Activated CD4-positive, alpha-beta T cell treated with anti-CD3 and anti-CD28 coated beads, Interleukin-2, amount 10 ng/mL, durations not matched to agents 7 days and 5 days (primary cell): ENCODE measurements at regions not wholly inside any gene's neighbourhood (a gene's known extent, or its start where the extent isn't known, plus 50 kb on each side); places are given as distances from the start of the nearest gene placed in this dataset.

Source experiments
- CTCF ChIA-PET: fragments of 350-600 bp; sonication (Branson Sonifier 250); formaldehyde crosslinking; loops from one replicate; lab custom pipeline; 2021; ENCODE audit warnings: antibody characterized with exemption; lab: Charles Lee
- POLR2A ChIA-PET: fragments of 350-600 bp; sonication (Branson Sonifier 250); formaldehyde crosslinking; loops from one replicate; lab custom pipeline; 2021; ENCODE audit warnings: antibody characterized with exemption; lab: Charles Lee
- DNase-seq: peaks from one replicate; pipeline ENCODE4 v3.0.0-alpha.2; 2020
- H3K27ac Mint-ChIP-seq: one replicate; pipeline ENCODE4 v1.8.0; 2021; ENCODE audit warnings: mild to moderate bottlenecking, moderate library complexity, mixed read lengths
- H3K27me3 Mint-ChIP-seq: one replicate; pipeline ENCODE4 v1.8.0; 2021; ENCODE audit warnings: mixed read lengths
- H3K36me3 Mint-ChIP-seq: one replicate; pipeline ENCODE4 v1.8.0; 2021; ENCODE audit warnings: low read depth, mixed read lengths
- H3K4me1 Mint-ChIP-seq: one replicate; pipeline ENCODE4 v1.8.0; 2021; ENCODE audit warnings: mixed read lengths
- H3K4me3 Mint-ChIP-seq: one replicate; pipeline ENCODE4 v1.8.0; 2021; ENCODE audit warnings: mild to moderate bottlenecking, moderate library complexity, mixed read lengths
- H3K9me3 Mint-ChIP-seq: one replicate; pipeline ENCODE4 v1.8.0; 2021; ENCODE audit warnings: mixed read lengths

DNA sequence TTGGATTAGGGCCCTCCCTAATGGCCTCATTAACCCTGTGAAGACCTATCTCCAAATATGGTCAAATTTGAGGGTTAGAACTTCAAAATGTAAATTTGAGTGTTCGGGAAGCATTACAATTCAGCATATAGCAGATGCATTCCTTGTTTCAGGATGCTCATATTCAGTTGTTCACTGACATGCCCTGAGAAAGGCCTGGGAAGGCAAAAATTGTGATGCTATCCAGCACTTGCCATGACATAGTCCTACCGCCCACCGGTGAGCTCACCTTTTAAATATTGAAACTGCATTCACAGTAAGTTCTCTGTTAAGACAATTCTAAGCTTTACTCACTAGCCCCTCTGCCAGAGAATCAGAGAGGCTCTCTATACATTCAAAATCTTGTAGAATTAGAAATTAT is 300.3 kb upstream of the CCDC54 start:
- ChIA-PET POLR2A (no interaction called here), CTCF (no interaction called here)
- Mint-ChIP-seq H3K4me3 (no peak overlapping the region), H3K9me3 (no peaks in the 10 kb centered on the region), H3K27ac (no peak overlapping the region), H3K27me3 (peaks cover under 1% of the 10 kb centered on the region), H3K4me1 (no peaks in the 10 kb centered on the region), H3K36me3 (no peaks in the 10 kb centered on the region)
- DNase-seq: no peak

DNA sequence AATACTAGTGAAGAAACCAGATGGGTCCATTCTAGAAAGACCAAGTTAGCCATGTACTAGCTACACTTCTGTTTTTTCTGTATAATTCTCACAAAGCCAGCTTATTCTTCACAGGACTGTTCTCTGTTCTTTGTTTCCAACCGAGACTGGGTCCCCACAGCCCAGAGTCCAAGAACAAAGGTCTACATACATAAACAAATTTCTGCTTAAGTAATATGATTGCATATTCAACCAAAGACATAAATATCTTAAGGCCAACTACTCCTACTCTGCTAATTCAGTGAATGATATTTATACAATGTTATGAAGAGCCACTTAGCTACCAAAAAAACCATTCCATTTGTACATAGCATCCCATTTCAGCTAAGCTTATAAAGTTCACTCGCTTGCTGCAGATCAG is 299.8 kb upstream of the CCDC54 start:
- DNase-seq: no peak
- H3K27me3 Mint-ChIP-seq: peaks cover 2% of the 10 kb centered on the region
- H3K36me3 Mint-ChIP-seq: no peaks in the 10 kb centered on the region
- H3K27ac Mint-ChIP-seq: no peak overlapping the region
- ChIA-PET POLR2A (no interaction called here), CTCF (no interaction called here)
- H3K9me3 Mint-ChIP-seq: no peaks in the 10 kb centered on the region
- H3K4me1 Mint-ChIP-seq: no peaks in the 10 kb centered on the region
- H3K4me3 Mint-ChIP-seq: no peak overlapping the region

DNA sequence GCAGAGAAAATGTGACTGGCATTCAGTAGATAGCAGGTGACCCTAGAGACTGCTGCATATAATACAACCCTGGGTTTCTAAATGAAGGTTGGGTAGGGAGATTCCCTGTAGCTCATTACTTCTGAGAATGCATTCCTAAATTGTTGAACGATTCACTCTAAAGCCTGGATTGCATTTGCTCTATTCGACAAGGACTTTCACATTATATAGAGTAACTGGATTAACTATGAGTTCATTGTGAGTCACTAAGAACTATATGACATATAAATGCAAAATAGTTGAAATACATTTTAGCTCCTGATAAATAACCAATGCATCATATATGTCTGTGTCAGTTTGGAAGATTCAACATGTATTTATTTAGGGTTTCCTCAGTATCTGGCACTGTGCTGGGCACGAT is 294.7 kb upstream of the CCDC54 start:
- Mint-ChIP-seq H3K4me3 (no peak overlapping the region), H3K27me3 (peaks cover 2% of the 10 kb centered on the region), H3K27ac (no peak overlapping the region), H3K9me3 (no peaks in the 10 kb centered on the region), H3K4me1 (no peaks in the 10 kb centered on the region), H3K36me3 (no peaks in the 10 kb centered on the region)
- ChIA-PET POLR2A (no interaction called here), CTCF (no interaction called here)
- no peak for DNase-seq

- H3K27me3 Mint-ChIP-seq: peaks cover 2% of the 10 kb centered on the region
- no peak for DNase-seq
- no peaks in the 10 kb centered on the region for H3K4me1 Mint-ChIP-seq
- ChIA-PET CTCF (no interaction called here), POLR2A (no interaction called here)
- H3K9me3 Mint-ChIP-seq: no peaks in the 10 kb centered on the region
- no peak overlapping the region for H3K27ac Mint-ChIP-seq
- no peaks in the 10 kb centered on the region for H3K36me3 Mint-ChIP-seq
- no peak overlapping the region for H3K4me3 Mint-ChIP-seq
Measured at GRCh38 chr3:107085261-107085660, 292.0 kb upstream of the CCDC54 start.

GRCh38 chr3:107092121-107092520 is 285.1 kb upstream of the CCDC54 start:
- H3K27ac Mint-ChIP-seq: no peak overlapping the region
- POLR2A ChIA-PET: no interaction called here
- H3K4me3 Mint-ChIP-seq: no peak overlapping the region
- H3K9me3 Mint-ChIP-seq: no peaks in the 10 kb centered on the region
- H3K27me3 Mint-ChIP-seq: peaks cover 12% of the 10 kb centered on the region
- DNase-seq: no peak
- CTCF ChIA-PET: no interaction called here
- no peaks in the 10 kb centered on the region for H3K36me3 Mint-ChIP-seq
- H3K4me1 Mint-ChIP-seq: no peaks in the 10 kb centered on the region

DNA sequence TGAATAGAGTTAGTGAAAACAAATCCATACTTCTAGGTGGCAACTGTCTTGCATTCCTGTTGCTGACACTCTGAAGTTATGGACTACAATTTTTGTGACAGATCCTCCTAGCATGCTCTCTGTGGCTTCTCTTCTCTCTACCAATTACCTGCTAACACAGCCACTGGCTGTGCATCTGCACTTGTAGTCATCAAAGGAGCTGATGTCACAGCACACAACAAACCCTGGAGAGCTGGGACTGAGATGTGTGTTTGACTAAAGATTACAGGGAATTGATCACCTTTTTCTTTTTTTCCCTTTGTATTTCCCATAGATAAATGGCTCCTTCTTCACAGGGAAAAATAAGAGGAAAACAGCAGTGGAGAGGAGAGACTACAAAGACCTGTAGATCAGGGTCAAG is 278.4 kb upstream of the CCDC54 start:
- ChIA-PET POLR2A (no interaction called here), CTCF (no interaction called here)
- no peak for DNase-seq
- Mint-ChIP-seq H3K27ac (no peak overlapping the region), H3K27me3 (peaks cover 6% of the 10 kb centered on the region), H3K4me1 (no peaks in the 10 kb centered on the region), H3K9me3 (no peaks in the 10 kb centered on the region), H3K36me3 (no peaks in the 10 kb centered on the region), H3K4me3 (no peak overlapping the region)

GRCh38 chr3:107100137-107100536 is 277.1 kb upstream of the CCDC54 start:
- no peaks in the 10 kb centered on the region for H3K4me1 Mint-ChIP-seq
- H3K9me3 Mint-ChIP-seq: no peaks in the 10 kb centered on the region
- no peak overlapping the region for H3K27ac Mint-ChIP-seq
- H3K4me3 Mint-ChIP-seq: no peak overlapping the region
- no peaks in the 10 kb centered on the region for H3K36me3 Mint-ChIP-seq
- peaks cover 6% of the 10 kb centered on the region for H3K27me3 Mint-ChIP-seq
- ChIA-PET POLR2A (no interaction called here), CTCF (no interaction called here)
- no peak for DNase-seq

GRCh38 chr3:107100573-107100972 is 276.7 kb upstream of the CCDC54 start:
- Mint-ChIP-seq H3K9me3 (peaks cover 3% of the 10 kb centered on the region), H3K27ac (no peak overlapping the region), H3K4me3 (no peak overlapping the region), H3K4me1 (no peaks in the 10 kb centered on the region), H3K36me3 (no peaks in the 10 kb centered on the region), H3K27me3 (peaks cover 6% of the 10 kb centered on the region)
- CTCF ChIA-PET: no interaction called here
- POLR2A ChIA-PET: no interaction called here
- no peak for DNase-seq

DNA sequence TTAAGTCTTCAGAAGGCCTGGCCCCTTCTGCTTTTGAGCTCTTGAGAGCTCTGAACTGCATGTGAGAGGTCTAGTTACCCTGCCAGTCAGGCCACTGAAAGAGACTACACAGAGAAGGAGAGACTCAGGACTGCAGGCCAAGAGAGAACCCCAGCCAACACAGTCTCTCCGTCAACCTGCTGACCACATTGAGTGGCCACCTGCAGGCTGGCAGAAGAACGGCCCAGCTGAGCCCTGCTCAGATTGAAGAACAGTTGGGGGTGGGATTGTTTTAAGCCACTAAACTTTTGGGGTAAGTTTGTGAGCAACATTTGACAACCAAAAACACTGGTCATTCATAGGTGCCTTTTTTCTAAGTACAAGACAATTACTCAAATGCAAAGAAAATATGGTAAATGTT is 273.5 kb upstream of the CCDC54 start:
- no peak for DNase-seq
- POLR2A ChIA-PET: no interaction called here
- CTCF ChIA-PET: no interaction called here
- Mint-ChIP-seq H3K4me1 (no peaks in the 10 kb centered on the region), H3K9me3 (peaks cover 3% of the 10 kb centered on the region), H3K36me3 (no peaks in the 10 kb centered on the region), H3K4me3 (no peak overlapping the region), H3K27me3 (peaks cover 2% of the 10 kb centered on the region), H3K27ac (no peak overlapping the region)

DNA sequence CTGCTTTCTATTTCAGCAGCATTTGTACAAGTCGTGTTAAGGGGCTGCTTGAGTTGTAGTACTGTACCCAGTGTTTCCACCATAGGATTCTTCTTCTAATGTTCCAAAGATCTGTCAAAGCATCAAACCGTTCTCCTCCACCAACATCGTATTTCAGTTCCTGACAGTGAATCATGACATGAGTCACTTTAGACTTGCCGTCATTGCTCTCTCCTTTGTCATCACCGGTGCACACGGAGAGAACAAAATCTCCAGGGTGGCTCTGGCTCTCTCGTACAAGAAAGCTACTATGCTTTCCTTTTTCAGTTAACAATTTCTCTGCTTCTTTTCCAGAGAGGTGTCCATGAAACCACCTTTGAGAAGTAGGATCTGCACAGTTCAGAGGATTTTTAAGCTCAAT is 270.9 kb upstream of the CCDC54 start:
- no peak overlapping the region for H3K27ac Mint-ChIP-seq

GRCh38 chr3:107106907-107107306 is 270.3 kb upstream of the CCDC54 start:
- DNase-seq: no peak
- POLR2A ChIA-PET: no interaction called here
- Mint-ChIP-seq H3K4me1 (no peaks in the 10 kb centered on the region), H3K27ac (no peak overlapping the region), H3K4me3 (no peak overlapping the region), H3K9me3 (peaks cover 3% of the 10 kb centered on the region), H3K36me3 (no peaks in the 10 kb centered on the region), H3K27me3 (no peaks in the 10 kb centered on the region)
- CTCF ChIA-PET: no interaction called here

More for the DNA sequence above, 270.9 kb upstream of the CCDC54 start:
- H3K36me3 Mint-ChIP-seq: no peaks in the 10 kb centered on the region
- no peak for DNase-seq
- no peaks in the 10 kb centered on the region for H3K4me1 Mint-ChIP-seq
- POLR2A ChIA-PET: no interaction called here
- peaks cover 3% of the 10 kb centered on the region for H3K9me3 Mint-ChIP-seq
- CTCF ChIA-PET: no interaction called here
- H3K4me3 Mint-ChIP-seq: no peak overlapping the region
- H3K27me3 Mint-ChIP-seq: no peaks in the 10 kb centered on the region

DNA sequence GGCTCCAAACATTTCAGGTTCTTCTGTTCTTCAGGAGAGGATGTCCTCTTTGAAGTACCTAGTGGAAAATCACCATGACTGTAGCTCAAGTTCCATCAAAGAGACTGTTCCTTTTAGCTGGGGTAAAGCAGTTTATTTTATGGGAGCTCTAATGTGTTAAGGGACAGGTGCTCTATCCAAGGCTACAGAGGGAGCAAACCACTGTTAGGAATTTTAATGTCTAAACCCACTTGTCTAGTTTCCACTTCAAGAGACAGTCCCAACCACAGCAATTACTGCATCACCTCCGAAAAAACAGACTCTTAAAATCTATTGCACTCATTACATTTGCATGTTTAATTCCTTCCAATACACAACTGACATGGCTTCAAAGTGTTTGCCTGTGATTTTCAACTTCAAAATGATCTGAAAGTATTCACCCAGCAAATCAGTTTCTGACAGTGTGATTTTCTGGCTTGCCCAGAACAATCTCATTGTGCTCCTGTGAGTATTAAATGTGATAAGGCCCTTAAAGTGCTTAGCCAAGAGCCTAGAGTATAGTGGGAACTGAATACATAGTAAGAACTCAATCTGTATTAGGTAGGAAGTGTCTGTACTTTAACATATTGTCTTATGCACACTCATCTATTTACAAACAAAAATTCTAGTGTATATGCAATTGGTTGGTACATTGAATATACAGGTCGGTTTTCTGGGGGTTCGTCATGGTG is 266.5 kb upstream of the CCDC54 start:
- CTCF ChIA-PET: no interaction called here
- no peaks in the 10 kb centered on the region for H3K27me3 Mint-ChIP-seq

GRCh38 chr3:107111872-107112271 is 265.4 kb upstream of the CCDC54 start:
- Mint-ChIP-seq H3K9me3 (no peaks in the 10 kb centered on the region), H3K27me3 (no peaks in the 10 kb centered on the region), H3K4me1 (no peaks in the 10 kb centered on the region), H3K27ac (no peak overlapping the region), H3K36me3 (no peaks in the 10 kb centered on the region), H3K4me3 (no peak overlapping the region)
- ChIA-PET POLR2A (no interaction called here), CTCF (no interaction called here)
- DNase-seq: no peak

More for the DNA sequence above, 266.5 kb upstream of the CCDC54 start:
- H3K27ac Mint-ChIP-seq: no peak overlapping the region
- no peak for DNase-seq
- H3K4me3 Mint-ChIP-seq: no peak overlapping the region
- POLR2A ChIA-PET: no interaction called here
- no peaks in the 10 kb centered on the region for H3K9me3 Mint-ChIP-seq
- H3K4me1 Mint-ChIP-seq: no peaks in the 10 kb centered on the region
- no peaks in the 10 kb centered on the region for H3K36me3 Mint-ChIP-seq

DNA sequence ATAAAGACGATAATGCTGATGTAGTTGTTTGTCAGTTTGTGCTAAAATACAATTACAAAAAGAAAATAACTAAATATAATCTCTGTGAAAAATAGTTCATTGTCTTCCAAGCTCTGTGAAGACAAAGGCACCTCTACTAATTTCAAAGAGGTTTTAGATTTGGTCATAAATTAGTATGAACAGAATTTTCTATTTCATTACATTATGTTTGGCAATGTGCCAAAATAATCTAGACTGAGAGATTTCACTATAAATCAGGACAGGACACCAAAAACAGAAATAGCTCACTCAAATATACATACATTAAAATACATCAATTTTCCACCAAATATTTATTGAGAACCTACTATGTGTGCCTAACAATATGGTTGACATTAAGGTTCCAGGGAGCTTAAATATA is 264.9 kb upstream of the CCDC54 start:
- Mint-ChIP-seq H3K27ac (no peak overlapping the region), H3K9me3 (no peaks in the 10 kb centered on the region), H3K27me3 (no peaks in the 10 kb centered on the region), H3K36me3 (no peaks in the 10 kb centered on the region), H3K4me1 (no peaks in the 10 kb centered on the region), H3K4me3 (no peak overlapping the region)
- CTCF ChIA-PET: no interaction called here
- POLR2A ChIA-PET: no interaction called here
- no peak for DNase-seq
